ENCODE measurements at regions not wholly inside any gene's neighbourhood (a gene's known extent, or its start where the extent isn't known, plus 50 kb on each side); places are given as distances from the start of the nearest gene placed in this dataset.

- no peaks in the 10 kb centered on the region for H3K9me3 ChIP-seq
- no peaks in the 10 kb centered on the region for H3K36me3 ChIP-seq
- peaks cover 5 to 18% of the 10 kb centered on the region in 2 donors for H3K4me1 ChIP-seq
- no peak for TF ChIP-seq CTCF (IDR thresholded peaks at IDR 0.05)
- intact Hi-C loops (cut with DNase I) = no loop called here
- no peak for DNase-seq
- H3K27ac ChIP-seq = no peak overlapping the region
- no peaks in the 10 kb centered on the region for H3K27me3 ChIP-seq
- no peak for ATAC-seq
- H3K4me3 ChIP-seq = no peak overlapping the region
Measured at GRCh38 chr1:221032204-221032585, 153.0 kb downstream of the HLX start.

- TF ChIP-seq CTCF (IDR thresholded peaks at IDR 0.05) = peak in 1 of 2 donors; percentile 23
- peaks cover 5 to 18% of the 10 kb centered on the region in 2 donors for H3K4me1 ChIP-seq
- H3K27me3 ChIP-seq = no peaks in the 10 kb centered on the region
- intact Hi-C loops (cut with DNase I) = no loop called here
- DNase-seq (no peak), ATAC-seq (no peak)
- H3K9me3 ChIP-seq = no peaks in the 10 kb centered on the region
- H3K27ac ChIP-seq = no peak overlapping the region
- no peaks in the 10 kb centered on the region for H3K36me3 ChIP-seq
- no peak overlapping the region for H3K4me3 ChIP-seq
Measured at GRCh38 chr1:221032637-221033280, 153.5 kb downstream of the HLX start.

- ATAC-seq (no peak), DNase-seq (no peak)
- H3K27ac ChIP-seq = no peak overlapping the region
- H3K36me3 ChIP-seq = no peaks in the 10 kb centered on the region
- H3K4me3 ChIP-seq = no peak overlapping the region
- TF ChIP-seq CTCF (IDR thresholded peaks at IDR 0.05) = no peak
- H3K4me1 ChIP-seq = peaks cover 5 to 18% of the 10 kb centered on the region in 2 donors
- no peaks in the 10 kb centered on the region for H3K27me3 ChIP-seq
- H3K9me3 ChIP-seq = no peaks in the 10 kb centered on the region
- intact Hi-C loops (cut with DNase I) = no loop called here
Measured at GRCh38 chr1:221035662-221036153, 156.5 kb downstream of the HLX start.

- Histone ChIP-seq H3K36me3 (no peaks in the 10 kb centered on the region), H3K27me3 (no peaks in the 10 kb centered on the region), H3K27ac (no peak overlapping the region), H3K4me1 (peaks cover 0 to 10% of the 10 kb centered on the region in 2 donors), H3K4me3 (no peak overlapping the region), H3K9me3 (no peaks in the 10 kb centered on the region)
- TF ChIP-seq CTCF (IDR thresholded peaks at IDR 0.05) = no peak
- no peak for DNase-seq
- ATAC-seq = no peak
- intact Hi-C loops (cut with DNase I) = no loop called here
Measured at GRCh38 chr1:221039616-221040015, 160.4 kb downstream of the HLX start.

GRCh38 chr1:221040101-221040500 is 160.9 kb downstream of the HLX start:
- no peak for TF ChIP-seq CTCF (IDR thresholded peaks at IDR 0.05)
- peaks cover 0 to 10% of the 10 kb centered on the region in 2 donors for H3K4me1 ChIP-seq

More at GRCh38 chr1:221040101-221040500, 160.9 kb downstream of the HLX start:
- Histone ChIP-seq H3K9me3 (no peaks in the 10 kb centered on the region), H3K4me3 (no peak overlapping the region), H3K36me3 (no peaks in the 10 kb centered on the region), H3K27me3 (no peaks in the 10 kb centered on the region), H3K27ac (no peak overlapping the region)
- intact Hi-C loops (cut with DNase I) = no loop called here
- ATAC-seq = no peak
- DNase-seq = no peak

Measured in left lung (tissue), 4 donors.